BJ (cell line): ENCODE measurements at regions not wholly inside any gene's neighbourhood (a gene's known extent, or its start where the extent isn't known, plus 50 kb on each side); places are given as distances from the start of the nearest gene placed in this dataset.

ENCODE experiments used
- CTCF ChIA-PET: fragments of 350-600 bp; formaldehyde crosslinking; extraction: SDS; loops from one replicate; lab custom pipeline; 2021; ENCODE audit warnings: antibody characterized with exemption, inconsistent platforms; lab: Yijun Ruan, JAX
- POLR2A ChIA-PET: fragments of 300-600 bp; sonication (Branson Sonifier 250); formaldehyde crosslinking; extraction: SDS; loops from one replicate; lab custom pipeline; 2021; ENCODE audit warnings: antibody characterized with exemption; lab: Charles Lee
- DNase-seq: peaks from one replicate; pipeline ENCODE4 v3.0.0-alpha.2; 2011; ENCODE audit warnings: low read depth
- H3K27me3 ChIP-seq: 2 replicates; pipeline ENCODE4 v1.6.0; 2011; ENCODE audit warnings: low read length; ENCODE audit not compliant: control insufficient read depth, insufficient read depth
- H3K36me3 ChIP-seq: 2 replicates; pipeline ENCODE4 v1.5.1; 2011; ENCODE audit warnings: low read length; ENCODE audit not compliant: control insufficient read depth, insufficient read depth
- H3K4me3 ChIP-seq: 2 replicates; pipeline ENCODE4 v1.5.1; 2011; ENCODE audit warnings: low read depth, mild to moderate bottlenecking, control low read depth, low read length
- TF ChIP-seq, protein P1 (sequence below): IDR thresholded peaks from 2 replicates; pipeline ENCODE4 v1.5.1; 2011; ENCODE audit warnings: low read depth, mild to moderate bottlenecking, control low read depth, inconsistent platforms, low read length, moderate library complexity; ENCODE audit not compliant: insufficient read depth

GRCh38 chr11:15485432-15485831 lies 370.7 kb downstream of the INSC start:
- H3K4me3 ChIP-seq: no peak overlapping the region
- no peaks in the 10 kb centered on the region for H3K36me3 ChIP-seq
- TF ChIP-seq, protein P1, sequence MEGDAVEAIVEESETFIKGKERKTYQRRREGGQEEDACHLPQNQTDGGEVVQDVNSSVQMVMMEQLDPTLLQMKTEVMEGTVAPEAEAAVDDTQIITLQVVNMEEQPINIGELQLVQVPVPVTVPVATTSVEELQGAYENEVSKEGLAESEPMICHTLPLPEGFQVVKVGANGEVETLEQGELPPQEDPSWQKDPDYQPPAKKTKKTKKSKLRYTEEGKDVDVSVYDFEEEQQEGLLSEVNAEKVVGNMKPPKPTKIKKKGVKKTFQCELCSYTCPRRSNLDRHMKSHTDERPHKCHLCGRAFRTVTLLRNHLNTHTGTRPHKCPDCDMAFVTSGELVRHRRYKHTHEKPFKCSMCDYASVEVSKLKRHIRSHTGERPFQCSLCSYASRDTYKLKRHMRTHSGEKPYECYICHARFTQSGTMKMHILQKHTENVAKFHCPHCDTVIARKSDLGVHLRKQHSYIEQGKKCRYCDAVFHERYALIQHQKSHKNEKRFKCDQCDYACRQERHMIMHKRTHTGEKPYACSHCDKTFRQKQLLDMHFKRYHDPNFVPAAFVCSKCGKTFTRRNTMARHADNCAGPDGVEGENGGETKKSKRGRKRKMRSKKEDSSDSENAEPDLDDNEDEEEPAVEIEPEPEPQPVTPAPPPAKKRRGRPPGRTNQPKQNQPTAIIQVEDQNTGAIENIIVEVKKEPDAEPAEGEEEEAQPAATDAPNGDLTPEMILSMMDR: no peak
- ChIA-PET CTCF (no interaction called here), POLR2A (no interaction called here)
- no peak for DNase-seq
- no peaks in the 10 kb centered on the region for H3K27me3 ChIP-seq

- Histone ChIP-seq H3K4me3 (no peak overlapping the region), H3K27me3 (no peaks in the 10 kb centered on the region), H3K36me3 (no peaks in the 10 kb centered on the region)
- ChIA-PET CTCF (no interaction called here), POLR2A (no interaction called here)
- TF ChIP-seq, protein P1: no peak
- DNase-seq: no peak
Measured at GRCh38 chr11:15489281-15489680, 374.6 kb downstream of the INSC start.

DNA sequence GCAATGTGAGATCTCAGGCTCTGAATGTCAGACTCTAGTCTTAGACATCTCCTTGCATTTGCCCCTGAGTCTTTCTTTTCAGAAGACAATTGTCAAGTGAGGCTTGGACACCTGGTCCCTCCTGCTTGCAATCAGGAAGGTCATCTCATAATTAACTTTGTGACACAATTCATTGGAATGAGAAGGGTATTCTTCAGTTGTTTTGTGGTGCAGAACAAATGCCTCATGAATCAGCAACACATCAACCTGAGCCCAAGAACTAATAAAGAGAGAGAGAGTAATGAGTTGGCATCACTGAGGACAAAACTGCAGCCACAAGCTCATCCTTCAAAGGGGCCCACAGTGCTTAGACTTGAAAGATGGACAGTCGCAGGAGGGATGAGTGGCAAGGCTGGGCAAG lies 375.8 kb downstream of the INSC start:
- H3K4me3 ChIP-seq: no peak overlapping the region
- no peak for DNase-seq
- ChIA-PET POLR2A (no interaction called here), CTCF (no interaction called here)
- no peaks in the 10 kb centered on the region for H3K27me3 ChIP-seq
- no peaks in the 10 kb centered on the region for H3K36me3 ChIP-seq
- TF ChIP-seq, protein P1: no peak

GRCh38 chr11:15493066-15493465 lies 378.3 kb downstream of the INSC start:
- ChIA-PET CTCF (no interaction called here), POLR2A (no interaction called here)
- TF ChIP-seq, protein P1: no peak
- Histone ChIP-seq H3K4me3 (no peak overlapping the region), H3K36me3 (no peaks in the 10 kb centered on the region), H3K27me3 (no peaks in the 10 kb centered on the region)
- DNase-seq: no peak

DNA sequence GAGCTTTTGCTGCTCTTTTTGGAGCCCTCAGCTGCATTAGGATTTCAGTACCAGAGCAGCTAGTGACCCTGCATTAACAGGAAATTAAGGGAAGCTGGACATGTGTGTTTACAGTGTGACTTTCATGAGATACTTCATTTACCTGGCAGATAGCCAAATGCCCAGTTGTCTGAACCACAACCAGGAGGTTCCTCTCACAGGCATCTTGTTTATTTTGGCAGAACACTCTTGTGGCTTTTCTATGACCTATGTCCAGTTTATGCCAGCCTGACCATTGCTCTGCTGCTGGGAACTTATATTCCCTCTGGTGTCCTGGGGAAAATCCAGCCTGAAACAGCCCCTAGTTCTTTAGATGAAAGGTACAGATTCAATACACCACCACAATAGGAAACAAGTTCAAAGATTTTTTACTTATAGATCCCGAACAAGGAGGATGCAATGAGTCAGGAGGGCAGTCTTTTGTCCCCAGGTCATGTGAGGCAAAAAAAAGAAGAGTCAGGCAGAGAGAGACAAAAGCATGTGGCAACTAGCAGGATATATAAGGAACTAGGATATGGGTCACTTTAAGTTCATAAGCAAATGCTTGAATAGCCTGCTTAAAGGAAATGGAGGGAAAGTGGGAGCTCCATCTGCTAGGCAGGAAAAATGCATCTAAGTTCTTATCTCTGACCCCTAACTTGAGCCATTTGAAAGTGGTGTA lies 379.3 kb downstream of the INSC start:
- Histone ChIP-seq H3K36me3 (no peaks in the 10 kb centered on the region), H3K4me3 (no peak overlapping the region), H3K27me3 (no peaks in the 10 kb centered on the region)
- no peak for DNase-seq
- ChIA-PET CTCF (no interaction called here), POLR2A (no interaction called here)
- TF ChIP-seq, protein P1: no peak
